Left ventricle myocardium inferior (tissue), 1 donor: ENCODE measurements at regions not wholly inside any gene's neighbourhood (a gene's known extent, or its start where the extent isn't known, plus 50 kb on each side); places are given as distances from the start of the nearest gene placed in this dataset.

Experiments used
- DNase-seq: peaks from one replicate; pipeline ENCODE4 v3.0.0-alpha.2; 2020
- H3K27ac ChIP-seq: fragments of 200-600 bp; replicated peaks from 2 replicates; pipeline ENCODE4 v1.8.0; 2021
- H3K27me3 ChIP-seq: fragments of 200-600 bp; 2 replicates; pipeline ENCODE4 v1.8.0; 2021; ENCODE audit warnings: low read depth
- H3K36me3 ChIP-seq: fragments of 200-600 bp; 2 replicates; pipeline ENCODE4 v1.8.0; 2021
- H3K4me1 ChIP-seq: fragments of 200-600 bp; 2 replicates; pipeline ENCODE4 v1.8.0; 2021
- H3K4me3 ChIP-seq: fragments of 200-600 bp; 2 replicates; pipeline ENCODE4 v1.8.0; 2021; ENCODE audit warnings: mild to moderate bottlenecking, moderate library complexity
- H3K9me3 ChIP-seq: fragments of 200-600 bp; replicated peaks from 2 replicates; pipeline ENCODE4 v1.8.0; 2021
- CTCF ChIP-seq: fragments of 200-600 bp; IDR thresholded peaks from 2 replicates; pipeline ENCODE4 v1.8.0; 2021; ENCODE audit warnings: antibody characterized with exemption, mild to moderate bottlenecking, borderline replicate concordance
- intact Hi-C: fragments of 100-400 bp; cut with micrococcal nuclease; formaldehyde crosslinking; loops from one replicate; pipeline ENCODE4 v1.11.0; 2022
- donor health status: DM: no; HTN: yes; CAD: no; lungs with severe emphysema.

DNA sequence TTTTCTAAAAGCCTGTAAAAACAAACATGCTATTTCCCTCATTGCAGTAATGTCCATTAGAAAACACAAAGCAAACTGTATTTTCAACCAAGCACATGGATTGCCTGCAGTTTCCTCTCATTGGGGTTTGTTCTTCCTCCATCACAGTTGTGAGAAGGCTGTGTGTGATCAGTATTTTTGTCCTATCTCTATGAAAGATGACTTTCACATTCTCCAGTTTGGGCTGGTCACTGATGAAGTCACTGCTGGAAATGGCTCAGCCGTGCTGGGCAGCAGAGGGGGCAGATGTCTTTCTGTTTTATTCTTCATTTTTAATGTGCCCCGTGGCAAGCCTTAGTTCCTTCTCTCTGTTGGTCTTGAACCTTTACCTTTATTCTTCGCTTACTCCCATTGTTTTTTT is 288.9 kb upstream of the MPDZ start:
- Histone ChIP-seq H3K27ac (peak overlapping the region; percentile 92), H3K36me3 (no peaks in the 10 kb centered on the region), H3K4me1 (peaks cover 49% of the 10 kb centered on the region), H3K9me3 (no peaks in the 10 kb centered on the region), H3K4me3 (peak overlapping the region; percentile 53), H3K27me3 (no peaks in the 10 kb centered on the region)
- intact Hi-C loops, result no loop called here
- no peak for DNase-seq
- no peak for TF ChIP-seq CTCF

- no peaks in the 10 kb centered on the region for H3K27me3 ChIP-seq
- H3K27ac ChIP-seq, result peak overlapping the region; percentile 92
- no peaks in the 10 kb centered on the region for H3K36me3 ChIP-seq
- no peaks in the 10 kb centered on the region for H3K9me3 ChIP-seq
- no peak for DNase-seq
- peak overlapping the region; percentile 53 for H3K4me3 ChIP-seq
- intact Hi-C loops, result no loop called here
- peaks cover 49% of the 10 kb centered on the region for H3K4me1 ChIP-seq
- TF ChIP-seq CTCF, result no peak
These were observed 288.3 kb upstream of the MPDZ start for GRCh38 chr9:13567833-13568232.

DNA sequence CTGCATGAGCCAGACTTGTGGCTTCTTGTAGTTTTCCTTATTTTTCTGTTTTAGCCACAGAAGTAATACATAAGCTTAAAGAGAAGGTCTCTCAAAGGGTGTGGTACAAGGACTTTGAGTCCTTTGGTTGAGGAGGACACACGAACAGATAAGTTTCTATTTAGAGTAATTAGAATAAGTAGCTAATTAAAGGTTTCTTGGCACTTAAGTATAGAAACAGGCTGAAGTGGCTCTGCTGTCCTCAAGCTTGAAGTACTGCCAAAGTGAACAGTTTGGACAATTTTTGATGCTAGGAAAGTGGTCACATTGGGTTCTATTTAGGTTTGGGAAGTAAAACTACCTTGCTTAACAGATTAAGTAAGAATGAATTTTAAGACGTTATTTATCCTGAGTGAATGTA is 278.3 kb upstream of the MPDZ start:
- intact Hi-C loops, result no loop called here
- no peak for TF ChIP-seq CTCF

DNA sequence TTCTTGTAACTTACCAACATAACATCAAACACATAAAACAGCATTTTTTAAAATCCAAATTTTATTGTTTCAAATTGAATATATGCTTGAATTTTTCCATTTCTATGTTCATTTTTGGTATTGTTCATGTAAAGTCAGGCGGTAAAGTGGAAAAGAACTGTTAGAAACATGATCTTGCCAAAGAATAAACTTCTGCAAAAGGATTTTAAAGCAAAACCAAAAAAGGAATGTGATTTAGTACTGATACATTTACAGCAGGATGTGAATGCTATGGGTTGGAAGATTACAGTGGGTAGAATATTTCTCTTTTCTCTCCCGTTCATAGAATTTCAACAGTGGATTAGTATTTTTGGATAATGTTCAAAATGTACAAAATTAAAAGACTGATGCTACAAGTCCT is 277.2 kb upstream of the MPDZ start:
- no peak overlapping the region for H3K4me3 ChIP-seq
- intact Hi-C loops, result no loop called here
- no peak for DNase-seq
- H3K27me3 ChIP-seq, result no peaks in the 10 kb centered on the region
- H3K4me1 ChIP-seq, result peaks cover 42% of the 10 kb centered on the region
- H3K36me3 ChIP-seq, result no peaks in the 10 kb centered on the region
- no peak for TF ChIP-seq CTCF
- peak overlapping the region; percentile 57 for H3K27ac ChIP-seq
- peaks cover 5% of the 10 kb centered on the region for H3K9me3 ChIP-seq

More for the DNA sequence above, 278.3 kb upstream of the MPDZ start:
- Histone ChIP-seq H3K27ac (peak overlapping the region; percentile 57), H3K4me3 (no peak overlapping the region), H3K27me3 (no peaks in the 10 kb centered on the region), H3K9me3 (no peaks in the 10 kb centered on the region), H3K4me1 (peaks cover 42% of the 10 kb centered on the region), H3K36me3 (no peaks in the 10 kb centered on the region)
- no peak for DNase-seq

DNA sequence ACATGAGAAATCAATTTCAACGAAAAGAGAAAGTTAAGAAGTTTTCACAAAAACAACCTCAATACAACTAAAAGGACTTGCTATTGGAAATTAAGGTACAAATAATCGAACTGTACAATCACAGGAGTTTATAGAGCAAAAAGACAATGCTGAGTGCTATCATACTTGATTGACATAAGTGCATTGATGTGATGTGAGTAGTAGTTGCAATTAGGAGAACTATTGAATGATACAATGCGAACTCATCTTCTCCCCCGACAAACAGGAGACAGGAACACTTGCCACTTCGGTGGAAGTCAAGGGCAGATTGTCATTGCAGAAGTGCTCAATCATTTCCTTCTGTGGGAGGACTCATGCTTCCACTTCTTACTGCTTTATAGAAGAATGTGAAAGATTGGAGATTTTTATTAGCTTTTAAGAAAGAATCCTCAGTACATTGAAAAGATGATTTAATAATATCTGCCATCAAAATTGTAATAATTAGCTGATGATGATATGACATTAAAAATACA is 276.6 kb upstream of the MPDZ start:
- Histone ChIP-seq H3K36me3 (no peaks in the 10 kb centered on the region), H3K9me3 (peaks cover 10% of the 10 kb centered on the region), H3K4me1 (peaks cover 42% of the 10 kb centered on the region), H3K27me3 (no peaks in the 10 kb centered on the region), H3K27ac (peak overlapping the region; percentile 57), H3K4me3 (no peak overlapping the region)
- TF ChIP-seq CTCF, result no peak
- intact Hi-C loops, result no loop called here
- no peak for DNase-seq
